GM20000 (cell line): ENCODE measurements at regions not wholly inside any gene's neighbourhood (a gene's known extent, or its start where the extent isn't known, plus 50 kb on each side); places are given as distances from the start of the nearest gene placed in this dataset.

Source experiments
- DNase-seq: peaks from one replicate; pipeline ENCODE4 v3.0.0; 2012; ENCODE audit warnings: low spot score
- CTCF ChIP-seq: IDR thresholded peaks from 2 replicates; pipeline ENCODE4 v1.5.1; 2012; ENCODE audit warnings: mild to moderate bottlenecking, control low read depth; ENCODE audit errors: extremely low read depth, missing control alignments

DNA sequence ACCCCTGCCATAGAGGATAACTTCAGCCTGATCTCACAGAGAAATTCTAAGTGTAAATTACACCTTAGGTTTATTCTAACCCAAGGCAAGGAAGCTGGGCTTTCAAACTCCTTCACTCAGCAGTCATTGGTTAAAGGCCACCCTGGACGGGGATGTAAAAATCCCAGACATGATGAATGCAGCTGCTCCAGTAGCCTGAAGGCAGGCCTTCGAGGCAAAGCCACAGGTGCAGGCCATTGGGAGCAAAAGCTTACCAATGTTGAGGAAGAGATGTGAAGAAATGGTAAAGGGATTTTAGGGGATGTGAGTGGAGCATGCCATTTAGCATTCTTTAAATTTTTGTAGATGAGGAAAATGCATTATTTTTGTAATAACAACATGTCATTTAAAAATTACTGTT, 514.4 kb downstream of the XYLT1 start:
- DNase-seq = no peak
- no peak for TF ChIP-seq CTCF

GRCh38 chr16:16960785-16961184, 510.0 kb downstream of the XYLT1 start:
- no peak for TF ChIP-seq CTCF
- no peak for DNase-seq

- no peak for DNase-seq
Measured at GRCh38 chr16:16966439-16966838, 504.3 kb downstream of the XYLT1 start.

GRCh38 chr16:16971042-16971441, 499.7 kb downstream of the XYLT1 start:
- no peak for TF ChIP-seq CTCF
- no peak for DNase-seq

More at GRCh38 chr16:16966439-16966838, 504.3 kb downstream of the XYLT1 start:
- TF ChIP-seq CTCF = no peak

GRCh38 chr16:16972831-16973230, 497.9 kb downstream of the XYLT1 start:
- no peak for DNase-seq
- TF ChIP-seq CTCF = no peak

DNA sequence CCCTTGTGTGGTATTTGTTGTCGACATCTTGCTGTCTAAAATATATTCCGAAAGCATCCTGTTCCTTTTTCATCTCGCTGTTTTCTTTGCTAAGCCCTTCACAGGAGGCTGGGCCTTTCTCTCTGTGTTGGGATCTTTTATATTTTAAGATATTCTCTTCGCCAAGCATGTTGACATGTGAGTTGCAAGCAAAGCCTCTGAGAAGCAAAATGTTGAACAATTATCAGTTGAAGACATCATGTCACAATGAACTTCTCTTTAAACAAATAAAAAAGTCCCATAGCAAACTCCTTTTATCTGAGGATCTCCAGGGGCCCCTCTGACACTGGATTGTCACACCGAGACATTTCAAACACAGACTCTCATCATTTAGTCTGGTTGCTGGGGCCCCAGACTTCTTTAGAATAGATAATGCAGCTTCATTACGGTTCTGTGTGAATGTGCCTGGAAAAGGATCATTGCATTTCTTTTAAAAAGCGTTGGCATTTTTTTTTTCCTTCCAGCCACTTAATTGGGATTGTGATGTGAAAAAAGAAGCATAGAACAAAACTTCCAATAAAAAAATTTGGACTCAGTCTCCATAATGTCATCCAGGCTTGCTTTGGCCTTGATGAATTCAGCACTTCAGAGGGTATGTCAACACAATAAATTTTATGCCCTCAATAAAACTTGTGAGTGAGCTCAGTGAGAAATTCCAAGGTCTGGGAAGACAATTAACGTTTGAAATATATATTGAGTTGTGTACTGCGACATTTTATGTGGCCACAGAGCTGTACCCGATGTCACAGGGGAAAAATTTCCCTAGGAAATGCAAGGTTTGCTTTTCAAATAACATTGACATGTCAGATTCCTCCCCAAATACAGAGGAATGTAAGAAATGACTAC, 496.8 kb downstream of the XYLT1 start:
- TF ChIP-seq CTCF = no peak
- no peak for DNase-seq

- DNase-seq = no peak
Measured at GRCh38 chr16:16982614-16983013, 488.1 kb downstream of the XYLT1 start.

More at GRCh38 chr16:16982614-16983013, 488.1 kb downstream of the XYLT1 start:
- TF ChIP-seq CTCF = no peak
